ENCODE measurements at regions not wholly inside any gene's neighbourhood (a gene's known extent, or its start where the extent isn't known, plus 50 kb on each side); places are given as distances from the start of the nearest gene placed in this dataset.

DNA sequence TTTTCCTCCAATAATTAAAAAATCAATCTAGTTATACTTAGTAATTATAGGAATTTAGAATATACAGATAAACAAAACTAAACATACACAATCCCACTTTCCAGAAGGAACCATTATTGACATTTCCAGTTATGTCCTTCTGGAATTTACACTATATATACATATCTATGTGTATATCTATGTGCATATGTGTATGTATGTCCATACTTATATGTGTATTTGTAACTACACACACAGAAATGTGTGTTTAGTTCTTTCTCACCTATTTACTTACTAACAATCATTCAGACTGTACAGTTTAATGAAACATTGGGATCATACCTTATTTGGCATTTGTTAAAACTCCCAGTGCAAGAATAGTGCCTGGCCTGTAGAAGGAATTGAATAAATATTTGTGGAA is 126.4 kb downstream of the FHIP1A start:
- Histone ChIP-seq H3K27me3 (ENCODE audit: control insufficient read depth, insufficient read depth, low read length) (peaks cover 2% of the 10 kb centered on the region), H3K4me1 (ENCODE audit: control insufficient read depth, insufficient read depth, low read length) (no peaks in the 10 kb centered on the region), H3K36me3 (ENCODE audit: control insufficient read depth, insufficient read depth, low read length) (no peaks in the 10 kb centered on the region), H3K4me3 (ENCODE audit: low read length) (no peak overlapping the region), H3K9me3 (ENCODE audit: control insufficient read depth, insufficient read depth, low read length) (no peaks in the 10 kb centered on the region), H3K27ac (ENCODE audit: low read length) (no peak overlapping the region)
- no peak overlapping the region for H3K4me3 Mint-ChIP-seq
- H3K36me3 Mint-ChIP-seq, result no peaks in the 10 kb centered on the region
- no peaks in the 10 kb centered on the region for H3K4me1 Mint-ChIP-seq
- no peak overlapping the region for H3K27ac Mint-ChIP-seq
- no peaks in the 10 kb centered on the region for H3K9me3 Mint-ChIP-seq
- TF ChIP-seq, protein P1, sequence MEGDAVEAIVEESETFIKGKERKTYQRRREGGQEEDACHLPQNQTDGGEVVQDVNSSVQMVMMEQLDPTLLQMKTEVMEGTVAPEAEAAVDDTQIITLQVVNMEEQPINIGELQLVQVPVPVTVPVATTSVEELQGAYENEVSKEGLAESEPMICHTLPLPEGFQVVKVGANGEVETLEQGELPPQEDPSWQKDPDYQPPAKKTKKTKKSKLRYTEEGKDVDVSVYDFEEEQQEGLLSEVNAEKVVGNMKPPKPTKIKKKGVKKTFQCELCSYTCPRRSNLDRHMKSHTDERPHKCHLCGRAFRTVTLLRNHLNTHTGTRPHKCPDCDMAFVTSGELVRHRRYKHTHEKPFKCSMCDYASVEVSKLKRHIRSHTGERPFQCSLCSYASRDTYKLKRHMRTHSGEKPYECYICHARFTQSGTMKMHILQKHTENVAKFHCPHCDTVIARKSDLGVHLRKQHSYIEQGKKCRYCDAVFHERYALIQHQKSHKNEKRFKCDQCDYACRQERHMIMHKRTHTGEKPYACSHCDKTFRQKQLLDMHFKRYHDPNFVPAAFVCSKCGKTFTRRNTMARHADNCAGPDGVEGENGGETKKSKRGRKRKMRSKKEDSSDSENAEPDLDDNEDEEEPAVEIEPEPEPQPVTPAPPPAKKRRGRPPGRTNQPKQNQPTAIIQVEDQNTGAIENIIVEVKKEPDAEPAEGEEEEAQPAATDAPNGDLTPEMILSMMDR (IDR thresholded peaks at IDR 0.05), result no peak
- no peak for ATAC-seq
- intact Hi-C loops (cut with micrococcal nuclease), result no loop called here
- H3K27me3 Mint-ChIP-seq (ENCODE audit: low read depth in 2 of 2), result peaks cover 3 to 11% of the 10 kb centered on the region in 2 donors
- DNase-seq, result no peak

DNA sequence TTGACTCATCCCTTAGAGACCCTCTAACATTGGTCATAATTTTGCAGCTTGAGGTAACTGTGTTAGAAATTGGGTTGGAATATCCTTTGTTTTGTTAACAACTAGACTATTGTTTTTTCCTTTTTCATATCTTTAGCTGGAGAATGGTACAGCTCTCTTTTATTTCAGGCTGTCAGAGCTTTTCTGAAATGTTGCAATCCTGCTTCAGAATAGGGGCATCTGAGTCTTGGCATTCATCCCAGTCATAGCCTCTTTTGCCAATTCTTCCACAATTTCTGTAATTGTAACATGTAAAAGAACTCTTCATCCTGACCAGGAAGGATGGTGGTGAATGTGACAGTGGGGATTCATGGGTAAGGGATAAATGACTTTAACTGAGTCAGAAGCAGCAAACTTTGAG is 128.7 kb downstream of the FHIP1A start:
- no peaks in the 10 kb centered on the region for H3K4me1 ChIP-seq (ENCODE audit: control insufficient read depth, insufficient read depth, low read length)
- Mint-ChIP-seq H3K9me3 (peaks cover 0 to 2% of the 10 kb centered on the region in 2 donors), H3K36me3 (no peaks in the 10 kb centered on the region), H3K27ac (no peak overlapping the region), H3K4me1 (no peaks in the 10 kb centered on the region), H3K27me3 (ENCODE audit: low read depth in 2 of 2) (peaks cover 6 to 11% of the 10 kb centered on the region in 2 donors), H3K4me3 (no peak overlapping the region)
- no peak overlapping the region for H3K4me3 ChIP-seq (ENCODE audit: low read length)
- no peaks in the 10 kb centered on the region for H3K27me3 ChIP-seq (ENCODE audit: control insufficient read depth, insufficient read depth, low read length)
- intact Hi-C loops (cut with micrococcal nuclease), result no loop called here
- H3K36me3 ChIP-seq (ENCODE audit: control insufficient read depth, insufficient read depth, low read length), result no peaks in the 10 kb centered on the region
- H3K9me3 ChIP-seq (ENCODE audit: control insufficient read depth, insufficient read depth, low read length), result no peaks in the 10 kb centered on the region
- H3K27ac ChIP-seq (ENCODE audit: low read length), result no peak overlapping the region
- no peak for ATAC-seq
- DNase-seq, result no peak
- TF ChIP-seq, protein P1 (IDR thresholded peaks at IDR 0.05), result no peak

DNA sequence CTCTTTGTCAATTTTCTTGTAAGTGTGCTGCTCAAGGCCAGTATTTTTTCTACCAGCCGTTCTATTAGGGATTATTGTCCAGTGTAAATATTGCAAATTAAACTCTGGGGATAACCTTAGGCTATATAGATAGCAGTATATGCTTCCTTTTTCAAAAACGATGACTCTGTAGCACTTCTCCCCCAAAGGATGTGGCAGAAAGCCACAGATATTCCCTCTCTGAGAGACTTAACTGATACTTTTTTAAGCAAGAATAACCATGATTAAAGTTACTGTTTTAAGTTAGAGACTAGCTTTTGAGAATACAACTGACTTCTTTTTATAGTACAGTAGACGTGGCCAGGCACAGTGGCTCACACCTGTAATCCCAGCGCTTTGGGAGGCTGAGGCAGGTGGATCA is 130.0 kb downstream of the FHIP1A start:
- ATAC-seq, result no peak
- WGBS (ENCODE audit: insufficient coverage), result 53% methylated on average over 3 of the region's 4 CpGs
- no peak overlapping the region for H3K27ac Mint-ChIP-seq
- Histone ChIP-seq H3K4me1 (ENCODE audit: control insufficient read depth, insufficient read depth, low read length) (no peaks in the 10 kb centered on the region), H3K36me3 (ENCODE audit: control insufficient read depth, insufficient read depth, low read length) (no peaks in the 10 kb centered on the region), H3K27ac (ENCODE audit: low read length) (no peak overlapping the region), H3K9me3 (ENCODE audit: control insufficient read depth, insufficient read depth, low read length) (no peaks in the 10 kb centered on the region), H3K4me3 (ENCODE audit: low read length) (no peak overlapping the region), H3K27me3 (ENCODE audit: control insufficient read depth, insufficient read depth, low read length) (no peaks in the 10 kb centered on the region)
- peaks cover 6 to 11% of the 10 kb centered on the region in 2 donors for H3K27me3 Mint-ChIP-seq (ENCODE audit: low read depth in 2 of 2)
- DNase-seq, result no peak
- no peak overlapping the region for H3K4me3 Mint-ChIP-seq
- peaks cover 0 to 2% of the 10 kb centered on the region in 2 donors for H3K9me3 Mint-ChIP-seq
- H3K36me3 Mint-ChIP-seq, result no peaks in the 10 kb centered on the region
- intact Hi-C loops (cut with micrococcal nuclease), result no loop called here
- TF ChIP-seq, protein P1 (IDR thresholded peaks at IDR 0.05), result no peak
- no peaks in the 10 kb centered on the region for H3K4me1 Mint-ChIP-seq

DNA sequence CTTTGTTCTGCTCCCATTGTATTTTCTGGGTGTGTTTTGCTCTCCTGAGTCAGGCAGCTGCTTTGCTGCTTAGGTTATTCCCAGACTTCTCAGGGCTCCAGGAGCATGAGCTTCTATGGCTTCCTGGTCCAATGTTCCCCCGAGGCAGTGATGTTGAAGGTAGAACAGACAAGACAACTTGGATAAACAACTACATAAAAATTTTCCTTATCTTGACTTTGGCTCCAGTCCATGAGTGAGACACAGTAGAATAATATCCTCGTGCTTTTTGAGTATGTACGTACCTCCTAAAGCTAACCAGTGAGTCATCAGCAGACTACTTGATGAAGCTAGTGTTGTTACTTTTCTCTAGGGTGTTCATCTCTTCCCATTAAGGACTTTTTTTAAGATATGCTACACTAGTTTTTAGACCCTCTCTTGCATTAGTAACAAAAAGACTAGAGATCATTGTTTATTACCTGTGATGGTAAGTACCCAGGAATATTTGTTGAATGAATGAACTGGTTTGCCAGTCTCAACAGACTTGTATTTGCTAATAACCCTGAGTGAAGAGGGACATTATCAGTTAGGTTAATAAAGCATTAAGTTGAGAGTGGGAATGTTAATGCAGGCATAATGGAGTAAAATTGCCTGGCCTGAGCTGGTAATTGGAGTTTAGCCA is 131.9 kb downstream of the FHIP1A start:
- TF ChIP-seq, protein P1 (IDR thresholded peaks at IDR 0.05), result no peak
- no peaks in the 10 kb centered on the region for H3K4me1 ChIP-seq (ENCODE audit: control insufficient read depth, insufficient read depth, low read length)
- H3K4me3 ChIP-seq (ENCODE audit: low read length), result no peak overlapping the region
- intact Hi-C loops (cut with micrococcal nuclease), result no loop called here
- Mint-ChIP-seq H3K4me3 (no peak overlapping the region), H3K9me3 (peaks cover 0 to 2% of the 10 kb centered on the region in 2 donors), H3K4me1 (no peaks in the 10 kb centered on the region), H3K36me3 (no peaks in the 10 kb centered on the region), H3K27ac (no peak overlapping the region), H3K27me3 (ENCODE audit: low read depth in 2 of 2) (peaks cover 6 to 10% of the 10 kb centered on the region in 2 donors)
- WGBS (ENCODE audit: insufficient coverage), result 78% methylated on average over 3 of the region's 3 CpGs
- H3K27me3 ChIP-seq (ENCODE audit: control insufficient read depth, insufficient read depth, low read length), result no peaks in the 10 kb centered on the region
- no peak for ATAC-seq
- no peak overlapping the region for H3K27ac ChIP-seq (ENCODE audit: low read length)
- no peaks in the 10 kb centered on the region for H3K36me3 ChIP-seq (ENCODE audit: control insufficient read depth, insufficient read depth, low read length)
- no peaks in the 10 kb centered on the region for H3K9me3 ChIP-seq (ENCODE audit: control insufficient read depth, insufficient read depth, low read length)
- DNase-seq, result no peak

All from natural killer cell (primary cell).